HG03025 (cell line): ENCODE measurements at regions not wholly inside any gene's neighbourhood (a gene's known extent, or its start where the extent isn't known, plus 50 kb on each side); places are given as distances from the start of the nearest gene placed in this dataset.
"Not testable (repeated sequence)": the region's sequence is repeated elsewhere in the genome, so short reads cannot be mapped to it uniquely, and the experiment has no call there.

ENCODE experiments used
- ATAC-seq: cut with Tn5 transposase; IDR thresholded peaks from one replicate; pipeline ENCODE4 v1.9.1; 2021; ENCODE audit warnings: mild to moderate bottlenecking, moderate library complexity; ENCODE audit not compliant: unreplicated experiment, low FRiP score

DNA sequence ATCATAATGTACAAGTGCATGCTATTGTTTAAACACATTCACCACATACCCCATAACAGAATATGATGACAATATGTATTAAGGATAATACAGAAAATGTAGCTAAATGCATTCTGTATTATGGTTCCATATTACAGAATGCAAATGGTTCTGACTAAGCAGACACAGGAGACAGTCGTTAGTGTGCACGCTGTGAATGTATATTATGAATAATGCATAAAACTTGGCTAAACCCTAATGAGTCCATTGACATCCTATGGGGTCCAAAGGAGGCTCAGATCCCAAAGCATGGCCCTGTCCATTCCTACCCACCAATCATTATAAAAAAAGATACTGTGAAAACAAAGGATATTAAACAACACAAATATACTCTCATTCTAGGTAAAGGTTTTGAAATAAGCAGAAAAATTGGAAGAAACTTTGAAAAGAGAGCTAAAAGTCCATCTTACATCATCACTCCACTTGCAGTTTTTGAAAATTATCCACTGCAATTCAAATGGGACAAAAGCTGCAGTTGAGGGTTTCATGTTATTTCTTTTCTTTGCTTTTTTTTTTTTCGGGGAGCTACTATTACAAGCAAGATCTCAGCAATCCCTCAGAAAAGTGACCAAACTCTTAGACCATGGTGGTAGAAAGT lies 415.1 kb downstream of the BCAT1 start:
- no peak for ATAC-seq

GRCh38 chr12:24530689-24531088 lies 418.2 kb downstream of the BCAT1 start:
- ATAC-seq = no peak

- no peak for ATAC-seq
Measured at GRCh38 chr12:24527102-24527501, 421.8 kb downstream of the BCAT1 start.

GRCh38 chr12:24522736-24523135 lies 426.2 kb downstream of the BCAT1 start:
- no peak for ATAC-seq

DNA sequence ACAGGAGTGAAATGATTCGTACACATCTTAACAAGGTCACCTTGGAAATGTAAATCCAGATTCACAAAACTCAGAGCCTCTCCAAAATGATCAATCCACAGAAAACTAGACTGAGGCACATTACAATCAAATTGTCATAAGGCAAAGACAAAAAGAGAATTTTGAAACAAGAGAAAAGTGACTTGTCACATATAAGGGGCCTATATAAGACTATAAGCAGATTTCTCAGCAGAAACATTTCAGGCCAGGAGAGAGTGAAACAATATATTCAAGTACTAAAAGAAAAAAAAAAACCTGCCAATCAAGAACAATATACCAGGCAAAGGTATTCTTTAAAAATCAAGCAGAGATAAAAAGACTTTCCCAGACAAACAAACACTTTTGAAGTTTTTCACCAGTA lies 429.1 kb downstream of the BCAT1 start:
- no peak for ATAC-seq

DNA sequence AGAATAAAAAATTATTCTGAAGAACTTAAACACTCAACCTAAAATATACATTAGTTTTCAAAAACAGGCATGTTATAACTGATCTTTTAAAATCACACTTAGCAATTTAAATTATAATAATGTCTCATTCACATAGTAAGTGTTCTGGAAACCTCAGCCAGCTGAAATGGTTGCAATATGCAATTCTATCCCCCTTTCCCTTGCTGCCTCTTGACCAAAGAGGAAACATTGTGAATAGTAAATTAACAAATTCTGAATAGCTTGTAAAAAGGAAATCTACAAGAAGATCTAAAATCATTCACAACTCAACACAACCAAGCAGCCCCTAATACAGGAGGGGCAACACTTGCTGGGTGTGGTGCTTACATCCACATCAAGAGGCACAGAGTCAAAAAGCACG lies 431.9 kb downstream of the BCAT1 start:
- ATAC-seq = no peak

DNA sequence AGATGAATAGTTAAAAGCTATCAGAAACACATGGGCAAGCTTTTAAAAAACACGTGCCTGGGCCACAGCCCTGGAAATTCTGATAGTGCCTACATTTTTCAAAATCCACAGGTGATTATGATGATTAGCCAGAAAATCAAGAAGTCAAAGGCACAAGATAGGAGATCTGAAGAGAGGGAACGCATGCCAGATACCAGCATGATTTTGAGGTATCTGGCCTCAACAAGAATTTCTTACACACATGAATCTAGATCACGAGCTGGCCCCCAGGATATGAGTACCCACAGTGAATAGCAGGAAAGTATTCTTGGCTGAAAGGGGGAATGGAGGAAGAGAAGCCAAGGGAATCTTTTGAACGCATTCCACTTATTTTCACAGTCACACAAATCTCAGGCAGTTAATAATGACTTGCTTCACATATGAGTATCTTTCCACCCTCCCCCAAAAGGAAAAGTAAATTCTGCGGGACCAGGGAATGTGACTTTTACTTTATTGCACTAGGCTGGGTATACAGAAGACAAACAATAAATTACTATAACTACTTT lies 438.2 kb downstream of the BCAT1 start:
- no peak for ATAC-seq

DNA sequence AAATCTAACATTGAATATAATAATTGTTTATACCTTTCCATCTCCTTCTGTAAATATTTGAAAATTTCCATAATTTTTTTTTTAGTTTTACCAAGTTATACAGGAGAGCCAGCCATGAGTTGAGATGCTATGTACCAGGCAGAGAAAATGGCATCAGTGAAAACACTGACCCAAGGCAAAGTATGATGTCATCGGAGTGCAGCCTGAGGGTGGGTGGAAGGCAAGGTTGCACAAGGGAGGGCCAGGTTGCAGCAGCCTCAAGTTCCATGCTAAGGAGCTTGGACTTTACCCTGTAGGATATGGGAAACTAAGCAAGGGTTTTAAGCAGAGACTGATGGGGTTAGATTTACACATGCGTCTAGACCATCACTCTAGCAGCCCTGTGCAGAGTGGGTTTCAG lies 441.1 kb downstream of the BCAT1 start:
- ATAC-seq = no peak

- ATAC-seq = no peak
Measured at GRCh38 chr12:24505366-24506015, 443.4 kb downstream of the BCAT1 start.

DNA sequence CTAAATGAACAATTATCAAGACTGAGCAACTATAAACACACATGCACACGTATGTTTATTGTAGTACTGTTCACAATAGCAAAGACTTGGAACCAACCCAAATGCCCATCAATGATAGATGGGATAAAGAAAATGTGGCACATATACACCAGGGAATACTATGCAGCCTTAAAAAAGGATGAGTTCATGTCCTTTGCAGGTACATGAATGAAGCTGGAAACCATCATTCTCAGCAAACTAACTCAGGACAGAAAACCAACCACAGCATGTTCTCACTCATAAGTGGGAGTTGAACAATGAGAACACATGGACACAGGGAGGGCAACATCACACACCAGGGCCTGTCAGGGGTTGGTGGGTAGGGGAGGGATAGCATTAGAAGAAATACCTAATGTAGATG lies 445.4 kb downstream of the BCAT1 start:
- ATAC-seq = not testable (repeated sequence)

- ATAC-seq = no peak
Measured at GRCh38 chr12:24500831-24501230, 448.1 kb downstream of the BCAT1 start.

DNA sequence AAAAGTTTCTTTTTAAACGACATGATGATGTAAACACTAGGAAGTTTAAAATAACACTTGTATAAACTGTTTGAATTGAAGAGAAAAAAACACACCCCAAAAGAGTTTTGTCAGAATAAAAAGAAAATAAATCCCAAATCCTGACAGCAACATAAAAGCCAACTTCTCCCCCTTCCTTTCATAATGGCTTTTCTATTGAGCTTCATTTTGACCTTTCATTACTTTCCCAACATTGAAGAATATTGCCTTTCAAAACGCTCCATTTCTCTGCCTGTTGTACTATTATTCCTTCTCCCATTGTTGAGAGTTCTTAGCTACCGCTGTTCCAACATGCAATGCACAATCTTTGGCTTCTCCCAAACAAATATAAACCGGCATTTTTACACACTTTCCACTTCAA lies 448.5 kb downstream of the BCAT1 start:
- no peak for ATAC-seq

DNA sequence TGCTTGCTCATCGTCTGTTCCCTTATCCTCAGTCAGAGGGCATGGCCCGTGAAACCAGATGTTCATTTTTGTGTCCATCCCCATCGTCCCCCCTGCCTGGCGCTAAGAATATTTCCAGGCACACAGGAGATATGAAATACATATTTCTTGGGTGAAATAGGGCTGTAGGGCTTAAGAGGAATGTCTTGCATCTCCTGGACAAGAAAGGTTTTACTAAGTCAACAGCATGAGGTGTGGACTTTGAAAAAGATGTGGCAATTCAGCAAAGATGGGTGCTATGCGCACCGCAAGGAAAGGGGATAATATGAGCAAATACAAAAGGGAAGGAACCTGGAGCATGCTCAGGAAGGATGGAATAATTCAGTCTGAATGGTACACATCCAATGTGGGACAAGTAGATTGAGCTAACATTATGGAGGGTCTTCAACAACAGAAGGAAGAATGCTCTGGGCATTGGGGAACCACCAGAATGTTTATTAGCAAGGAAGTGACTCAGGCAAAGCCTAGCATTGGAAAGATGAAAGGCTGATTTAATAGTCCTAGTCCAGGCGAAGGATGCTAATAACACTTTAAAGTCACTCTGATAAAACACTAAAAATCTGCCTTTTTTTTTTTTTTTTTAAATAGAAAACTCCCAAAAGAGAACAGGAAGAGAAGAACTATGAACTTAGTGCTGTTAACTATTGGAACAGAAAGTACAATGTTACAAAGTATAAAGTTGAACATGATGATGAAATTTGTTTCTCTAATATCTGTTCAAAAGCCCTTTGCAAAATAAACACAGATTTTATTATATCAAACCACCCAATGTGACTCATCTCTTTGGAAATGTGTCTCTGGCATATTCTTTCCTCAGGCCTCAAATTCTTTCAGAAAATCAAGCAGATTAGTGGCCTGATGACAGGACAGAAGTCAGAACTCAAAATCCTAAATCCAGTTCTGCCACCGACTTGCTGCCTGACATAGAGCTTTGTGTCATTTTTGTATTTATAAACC lies 449.5 kb downstream of the BCAT1 start:
- no peak for ATAC-seq

- no peak for ATAC-seq
Measured at GRCh38 chr12:24496755-24497154, 452.1 kb downstream of the BCAT1 start.

- no peak for ATAC-seq
Measured at GRCh38 chr12:24494401-24494800, 454.5 kb downstream of the BCAT1 start.

- no peak for ATAC-seq
Measured at GRCh38 chr12:24491968-24492367, 456.9 kb downstream of the BCAT1 start.

GRCh38 chr12:24489939-24490338 lies 459.0 kb downstream of the BCAT1 start:
- ATAC-seq = no peak

GRCh38 chr12:24488906-24489619 lies 459.8 kb downstream of the BCAT1 start:
- no peak for ATAC-seq

DNA sequence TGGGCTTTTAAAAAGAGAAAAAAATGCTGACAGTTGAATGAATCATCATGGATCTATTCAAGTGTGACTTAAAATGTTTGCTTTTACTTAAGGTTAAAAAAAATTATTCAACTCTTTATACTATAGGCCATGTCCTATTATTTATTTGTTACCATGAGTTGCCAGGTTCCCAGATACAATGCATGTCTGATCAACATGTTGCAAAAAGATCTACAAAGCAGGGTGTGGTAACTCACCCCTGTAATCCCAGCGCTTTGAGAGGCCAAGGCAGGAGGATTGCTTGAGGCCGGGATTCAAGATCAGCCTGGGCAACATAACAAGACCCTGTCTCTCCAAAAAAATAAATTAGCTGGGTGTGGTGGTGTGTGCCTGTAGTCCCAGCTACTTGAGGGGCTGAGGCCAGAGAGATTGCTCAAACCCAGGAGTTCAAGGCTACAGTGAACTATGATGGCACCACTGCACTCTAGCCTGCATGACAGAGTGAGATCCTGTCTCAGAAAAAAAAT lies 460.8 kb downstream of the BCAT1 start:
- ATAC-seq = no peak

GRCh38 chr12:24487606-24488005 lies 461.3 kb downstream of the BCAT1 start:
- ATAC-seq = no peak
